HG03460 (cell line): ENCODE measurements at regions not wholly inside any gene's neighbourhood (a gene's known extent, or its start where the extent isn't known, plus 50 kb on each side); places are given as distances from the start of the nearest gene placed in this dataset.

Experiments
- ATAC-seq: cut with Tn5 transposase; IDR thresholded peaks from one replicate; pipeline ENCODE4 v1.9.1; 2021; ENCODE audit not compliant: unreplicated experiment

DNA sequence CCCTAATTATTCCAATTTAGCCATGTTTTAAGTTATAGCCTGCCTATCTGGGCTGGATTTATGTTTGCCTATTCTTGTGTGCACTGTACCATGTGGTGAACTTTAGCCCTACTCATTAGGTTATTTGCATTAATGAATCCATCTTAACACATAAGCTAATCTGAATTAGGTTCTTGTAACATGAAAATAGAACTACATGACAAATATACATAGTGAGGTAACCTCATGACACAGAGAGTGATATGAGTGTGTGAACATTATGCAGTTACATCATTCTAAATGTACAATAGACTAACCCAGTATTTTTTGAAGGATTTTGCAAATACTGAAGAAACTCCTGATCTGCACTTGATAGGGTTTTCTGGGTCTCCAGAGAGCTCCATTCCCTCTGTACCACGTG, 733.7 kb upstream of the CITED2 start:
- no peak for ATAC-seq

- ATAC-seq, result no peak
These were observed 732.8 kb upstream of the CITED2 start for GRCh38 chr6:140107216-140107615.

DNA sequence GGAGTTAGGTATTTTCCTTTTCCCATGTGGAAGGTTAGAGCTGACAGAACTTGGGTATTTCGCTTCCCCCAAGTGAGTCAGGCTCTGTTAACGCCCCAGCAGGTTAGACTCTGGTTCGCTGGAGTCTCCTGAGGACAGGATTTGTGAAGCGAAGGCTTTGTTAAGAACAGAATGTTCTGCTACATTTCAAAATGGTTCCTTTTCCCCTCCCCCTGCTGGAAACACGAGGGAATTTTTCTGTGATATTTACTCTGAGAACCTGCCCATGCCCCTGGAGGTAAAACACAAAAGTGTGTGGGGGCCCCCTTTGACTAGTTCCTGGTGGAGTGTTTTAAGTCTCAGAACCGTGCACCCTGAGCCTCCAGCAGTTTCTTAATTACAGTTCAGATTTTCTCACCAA, 731.4 kb upstream of the CITED2 start:
- no peak for ATAC-seq

- no peak for ATAC-seq
These were observed 730.8 kb upstream of the CITED2 start for GRCh38 chr6:140105241-140105640.

DNA sequence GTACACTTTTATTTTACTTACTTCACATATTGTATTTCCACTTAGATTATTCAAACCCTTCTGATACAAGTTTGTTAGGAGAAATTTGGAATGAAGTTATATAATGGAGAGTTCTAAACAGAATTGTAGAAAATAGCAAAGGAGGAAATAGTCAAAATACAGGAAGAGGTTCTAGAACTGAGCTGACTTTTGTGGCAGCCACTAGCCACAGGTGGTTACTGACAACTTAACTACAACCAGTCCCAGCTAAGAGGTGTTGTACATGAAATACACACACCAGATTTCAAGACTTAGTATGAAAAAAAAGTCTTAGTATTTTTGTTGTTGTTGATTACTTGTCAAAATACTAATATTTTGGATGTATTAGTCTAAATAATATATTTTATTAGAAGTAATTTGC, 727.4 kb upstream of the CITED2 start:
- ATAC-seq, result no peak

GRCh38 chr6:140101367-140101766, 726.9 kb upstream of the CITED2 start:
- no peak for ATAC-seq

GRCh38 chr6:140095532-140095931, 721.1 kb upstream of the CITED2 start:
- no peak for ATAC-seq

DNA sequence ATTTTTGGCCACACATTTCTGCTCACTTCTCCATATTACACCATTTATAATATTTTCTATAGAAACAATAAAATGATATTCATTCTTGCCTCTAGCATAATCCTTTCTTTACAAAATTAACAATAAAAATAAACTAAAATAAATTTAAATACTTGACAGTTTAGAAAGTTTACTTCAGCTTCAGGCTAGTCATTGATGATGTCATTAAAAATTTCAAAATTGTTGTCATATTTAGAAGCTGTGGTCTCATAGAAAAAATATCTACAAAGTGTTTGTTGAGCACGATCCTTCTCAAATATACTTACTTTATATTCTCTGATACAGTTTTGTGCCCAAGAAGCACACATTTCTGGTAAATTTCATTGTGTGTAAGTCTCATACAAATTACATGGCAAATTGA, 717.4 kb upstream of the CITED2 start:
- ATAC-seq, result no peak

DNA sequence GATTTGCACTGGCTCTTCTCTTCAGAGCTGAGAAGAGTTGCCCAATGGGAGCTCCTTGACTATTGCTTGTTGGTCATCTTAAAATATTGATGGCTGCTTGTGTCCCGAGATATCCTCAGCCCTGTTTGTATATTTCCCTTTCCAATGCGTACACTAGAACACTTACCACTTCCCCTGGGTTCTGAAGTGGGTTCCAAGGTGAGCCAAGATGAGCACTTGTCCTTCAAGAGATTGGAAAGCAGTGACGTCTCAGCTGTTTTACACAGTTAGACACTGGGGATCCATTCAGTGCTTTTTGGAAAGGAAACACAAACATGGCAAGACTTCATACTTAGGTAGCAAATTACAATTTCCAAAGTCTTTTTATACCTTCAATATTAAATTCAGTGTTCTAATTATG, 716.4 kb upstream of the CITED2 start:
- no peak for ATAC-seq

GRCh38 chr6:140083375-140083774, 708.9 kb upstream of the CITED2 start:
- ATAC-seq, result no peak

DNA sequence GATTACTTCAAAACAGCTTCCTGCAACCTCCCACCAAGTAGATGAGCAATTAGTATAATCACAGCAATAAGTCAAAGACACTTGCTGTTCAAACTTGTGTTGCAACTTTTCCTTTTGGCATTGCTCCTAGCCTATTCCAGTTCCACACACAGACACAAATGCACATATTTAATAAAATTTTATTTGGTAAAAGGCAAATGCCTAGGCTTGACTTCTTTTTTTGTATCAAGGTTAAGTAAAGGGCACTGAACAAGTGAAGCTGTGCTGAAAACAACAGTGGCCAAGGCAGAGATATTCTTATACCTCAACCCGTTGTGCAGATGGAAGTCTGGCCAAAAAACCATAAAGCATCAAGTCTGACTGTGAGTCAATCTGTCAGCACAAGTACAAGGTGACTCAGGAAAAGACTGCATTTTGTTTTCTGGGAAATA, 708.4 kb upstream of the CITED2 start:
- no peak for ATAC-seq

- no peak for ATAC-seq
These were observed 704.9 kb upstream of the CITED2 start for GRCh38 chr6:140079328-140079727.

DNA sequence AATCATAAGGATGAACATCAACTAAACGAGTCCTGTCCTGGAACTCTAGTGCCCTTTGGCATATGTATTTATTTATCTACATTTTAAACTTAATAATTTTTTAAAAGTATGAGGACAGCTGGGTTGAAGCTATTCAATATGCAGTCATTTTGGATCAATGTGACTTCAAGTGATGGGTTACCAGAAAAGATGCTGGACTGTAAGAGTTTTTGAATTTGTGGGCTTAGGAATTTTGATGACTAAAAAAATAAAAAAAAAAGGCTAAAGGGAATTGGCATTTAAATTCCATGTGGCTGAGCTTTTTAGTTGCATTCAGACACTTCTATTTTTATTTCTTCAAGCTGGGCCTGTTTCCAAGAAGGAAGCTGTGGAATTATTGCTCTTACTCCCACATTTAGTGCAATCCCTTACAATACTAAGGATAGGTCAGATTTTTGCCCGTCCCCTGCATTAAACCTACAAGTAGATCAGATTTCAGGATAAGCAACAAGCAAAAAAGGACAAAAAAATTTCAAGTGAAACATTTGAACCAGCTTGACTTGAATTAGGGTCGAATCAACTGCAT, 704.2 kb upstream of the CITED2 start:
- ATAC-seq, result no peak

DNA sequence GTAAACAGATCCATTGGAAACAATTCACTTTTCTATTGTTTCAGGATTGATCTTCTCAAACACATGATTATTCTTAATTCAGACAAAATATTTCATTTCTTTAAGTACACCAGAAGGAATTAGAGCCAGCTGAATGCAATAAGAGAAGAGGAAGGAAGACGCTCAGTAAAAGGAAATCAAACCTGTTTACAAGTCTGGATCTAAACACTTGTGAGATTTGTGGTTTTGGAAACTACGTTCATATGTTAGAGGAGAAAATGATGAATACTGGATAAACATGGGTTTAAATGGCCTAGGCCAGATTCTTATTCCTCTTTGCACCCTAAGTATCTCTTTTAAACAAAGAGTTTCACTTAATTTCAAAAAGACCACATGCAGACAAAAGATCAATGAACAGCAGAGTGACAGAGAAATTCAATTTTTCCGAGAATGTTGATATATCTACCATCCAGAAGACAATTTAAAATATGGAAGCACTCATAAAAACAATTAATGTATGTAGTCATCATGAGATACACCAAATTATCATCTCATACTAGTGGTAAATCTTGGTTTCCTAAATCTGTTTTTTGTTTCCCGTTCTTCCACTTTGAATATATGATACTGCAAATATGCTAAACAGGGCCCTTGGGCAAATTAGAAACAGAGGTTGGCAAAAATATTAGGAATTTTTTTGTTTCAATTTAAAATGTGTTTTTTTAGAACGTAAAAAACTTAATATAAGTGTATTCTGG, 703.5 kb upstream of the CITED2 start:
- no peak for ATAC-seq

DNA sequence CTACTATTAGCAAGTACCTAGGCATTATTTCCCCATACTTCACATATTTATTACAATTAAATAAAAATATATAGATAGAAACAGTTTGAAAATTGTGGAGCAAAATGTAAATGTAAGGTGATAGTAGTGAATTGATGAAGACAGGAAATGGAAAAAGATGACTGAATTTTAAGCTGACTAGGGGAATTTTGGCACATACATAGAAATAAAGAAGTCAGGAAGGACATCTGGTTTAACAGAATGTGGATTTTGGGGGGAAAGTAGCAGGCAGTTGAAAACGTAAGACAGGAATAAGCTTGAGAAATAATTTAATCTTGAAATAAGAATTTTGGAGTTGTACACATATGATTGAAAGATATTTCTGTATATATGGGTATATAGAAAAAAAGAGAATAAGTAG, 701.7 kb upstream of the CITED2 start:
- no peak for ATAC-seq

GRCh38 chr6:140073456-140073855, 699.0 kb upstream of the CITED2 start:
- ATAC-seq, result no peak

- no peak for ATAC-seq
These were observed 697.2 kb upstream of the CITED2 start for GRCh38 chr6:140071601-140072062.

- ATAC-seq, result no peak
These were observed 696.5 kb upstream of the CITED2 start for GRCh38 chr6:140070846-140071473.

GRCh38 chr6:140069576-140069975, 695.1 kb upstream of the CITED2 start:
- ATAC-seq, result no peak

DNA sequence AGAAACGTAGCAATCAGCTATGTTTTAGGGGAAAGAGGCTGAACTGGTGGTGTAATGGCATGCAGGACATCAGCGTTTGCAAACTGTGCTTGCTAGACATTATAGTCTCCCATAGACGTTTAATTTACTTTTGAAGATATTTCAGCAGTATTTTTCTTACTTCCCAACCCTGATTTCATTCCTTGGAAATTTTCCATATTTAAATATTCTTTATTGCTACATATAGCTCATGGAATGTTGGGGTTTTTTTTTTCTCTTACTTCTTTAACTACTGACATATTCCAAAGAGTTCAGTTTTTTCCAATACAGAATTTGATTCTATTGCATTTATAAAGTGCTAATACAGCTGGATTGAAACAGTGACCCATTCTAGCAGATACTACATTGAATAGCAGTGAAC, 694.4 kb upstream of the CITED2 start:
- no peak for ATAC-seq

DNA sequence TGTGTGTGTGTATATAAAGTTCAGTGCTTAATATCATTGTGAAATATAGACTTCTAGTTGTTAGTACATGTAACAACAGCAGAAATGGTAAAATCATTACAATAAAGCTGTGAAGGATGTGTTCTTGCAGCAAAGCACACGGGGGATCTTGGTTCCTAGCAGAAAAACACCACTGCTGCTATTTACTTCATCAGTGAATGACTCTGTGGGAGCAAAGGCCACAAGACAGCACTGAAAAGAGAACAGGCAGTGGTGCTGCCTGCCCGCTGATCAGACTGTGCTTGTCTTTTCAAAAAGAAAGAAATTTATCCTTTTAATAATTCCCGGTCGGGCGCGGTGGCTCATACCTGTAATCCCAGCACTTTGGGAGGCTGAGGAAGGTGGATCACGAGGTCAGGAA, 689.9 kb upstream of the CITED2 start:
- no peak for ATAC-seq

DNA sequence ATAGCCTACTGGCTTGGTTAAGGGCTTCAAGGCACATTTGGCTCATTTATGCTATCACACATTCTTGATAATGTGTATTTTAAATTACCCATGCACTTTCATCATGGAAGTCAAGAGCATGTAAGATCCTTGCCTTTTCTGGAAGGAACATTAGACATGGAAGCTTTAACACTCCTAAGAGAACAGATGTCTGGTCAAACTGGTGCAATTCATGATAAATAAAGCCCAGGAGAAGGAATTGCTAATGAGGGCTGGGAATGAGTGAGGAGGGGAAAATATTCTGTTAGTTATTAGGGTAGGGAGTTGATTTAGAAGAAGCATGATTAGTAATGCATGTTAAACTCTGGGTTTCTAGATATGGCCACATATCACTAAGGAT, 688.6 kb upstream of the CITED2 start:
- no peak for ATAC-seq
